Tibial nerve (tissue), 4 donors: ENCODE measurements at regions not wholly inside any gene's neighbourhood (a gene's known extent, or its start where the extent isn't known, plus 50 kb on each side); places are given as distances from the start of the nearest gene placed in this dataset.

ENCODE experiments used
- DNase-seq, 2 donors: peaks; one replicate each; pipeline ENCODE4 v3.0.0-alpha.2; 2019; ENCODE audit warnings: low spot score in 2 of 2
- H3K27ac ChIP-seq, 4 donors: fragments of 200-600 bp; sonication (generic) in 3 of 4; one replicate each; pipeline ENCODE4 v1.5.1; 2017 to 2019; ENCODE audit warnings: mild to moderate bottlenecking in 1 of 4
- H3K27me3 ChIP-seq, 2 donors: fragments of 200-600 bp; sonication (generic) in 1 of 2; one replicate each; pipeline versions ENCODE4 v1.5.1 to v1.6.0; 2017 to 2019
- H3K36me3 ChIP-seq, 3 donors: fragments of 200-600 bp; sonication (generic); one replicate each; pipeline ENCODE4 v1.5.1; 2018 to 2019
- H3K4me1 ChIP-seq, 4 donors: fragments of 200-600 bp; sonication (generic) in 3 of 4; one replicate each; pipeline ENCODE4 v1.5.1; 2017 to 2019
- H3K4me3 ChIP-seq, 4 donors: fragments of 200-600 bp; sonication (generic) in 3 of 4; one replicate each; pipeline ENCODE4 v1.5.1; 2017 to 2019; ENCODE audit warnings: mild to moderate bottlenecking in 1 of 4, moderate library complexity in 1 of 4
- H3K9me3 ChIP-seq, 4 donors: fragments of 200-600 bp; sonication (generic) in 3 of 4; one replicate each; pipeline ENCODE4 v1.5.1; 2017 to 2019
- EP300 ChIP-seq, 2 donors: sonication (generic); formaldehyde crosslinking; IDR thresholded peaks; one replicate each; pipeline ENCODE4 v1.6.1; 2017; ENCODE audit warnings: antibody characterized with exemption in 2 of 2, mild to moderate bottlenecking in 1 of 2
- POLR2A ChIP-seq, 2 donors: fragments of 450-650 bp; IDR thresholded peaks; one replicate each; pipeline ENCODE4 v1.6.1; 2017; ENCODE audit warnings: antibody characterized with exemption in 2 of 2, mild to moderate bottlenecking in 2 of 2, moderate library complexity in 2 of 2
- WGBS, 2 donors: methylation state at CpG; one replicate each; pipeline ENCODE4 v1.1.5; 2018; 5-methylcytosine and 5-hydroxymethylcytosine counted together
- TF ChIP-seq, protein P1 (sequence below), 5 experiments: fragments of 200-600 bp in 3 of 5; fragments of 450-650 bp in 2 of 5; sonication (generic) in 3 of 5; IDR thresholded peaks; one replicate each; pipeline ENCODE4 v1.5.1; 2016 to 2019; ENCODE audit warnings: antibody characterized with exemption in 5 of 5, mild to moderate bottlenecking in 3 of 5, moderate library complexity in 2 of 5

- no peak overlapping the region for H3K4me3 ChIP-seq
- TF ChIP-seq EP300 (IDR thresholded peaks at IDR 0.05) (no peak), POLR2A (IDR thresholded peaks at IDR 0.05) (no peak)
- TF ChIP-seq, protein P1, sequence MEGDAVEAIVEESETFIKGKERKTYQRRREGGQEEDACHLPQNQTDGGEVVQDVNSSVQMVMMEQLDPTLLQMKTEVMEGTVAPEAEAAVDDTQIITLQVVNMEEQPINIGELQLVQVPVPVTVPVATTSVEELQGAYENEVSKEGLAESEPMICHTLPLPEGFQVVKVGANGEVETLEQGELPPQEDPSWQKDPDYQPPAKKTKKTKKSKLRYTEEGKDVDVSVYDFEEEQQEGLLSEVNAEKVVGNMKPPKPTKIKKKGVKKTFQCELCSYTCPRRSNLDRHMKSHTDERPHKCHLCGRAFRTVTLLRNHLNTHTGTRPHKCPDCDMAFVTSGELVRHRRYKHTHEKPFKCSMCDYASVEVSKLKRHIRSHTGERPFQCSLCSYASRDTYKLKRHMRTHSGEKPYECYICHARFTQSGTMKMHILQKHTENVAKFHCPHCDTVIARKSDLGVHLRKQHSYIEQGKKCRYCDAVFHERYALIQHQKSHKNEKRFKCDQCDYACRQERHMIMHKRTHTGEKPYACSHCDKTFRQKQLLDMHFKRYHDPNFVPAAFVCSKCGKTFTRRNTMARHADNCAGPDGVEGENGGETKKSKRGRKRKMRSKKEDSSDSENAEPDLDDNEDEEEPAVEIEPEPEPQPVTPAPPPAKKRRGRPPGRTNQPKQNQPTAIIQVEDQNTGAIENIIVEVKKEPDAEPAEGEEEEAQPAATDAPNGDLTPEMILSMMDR (IDR thresholded peaks at IDR 0.05): no peak
- no peaks in the 10 kb centered on the region for H3K27me3 ChIP-seq
- peaks cover 0 to 7% (median 0%) of the 10 kb centered on the region in 4 donors for H3K9me3 ChIP-seq
- no peaks in the 10 kb centered on the region for H3K4me1 ChIP-seq
- no peak overlapping the region for H3K27ac ChIP-seq
- no peak for DNase-seq
- no peaks in the 10 kb centered on the region for H3K36me3 ChIP-seq
These were observed 310.0 kb upstream of the LRIG3 start for GRCh38 chr12:59230334-59230733.

- no peak overlapping the region for H3K27ac ChIP-seq
- no peaks in the 10 kb centered on the region for H3K9me3 ChIP-seq
- H3K36me3 ChIP-seq: no peaks in the 10 kb centered on the region
- H3K4me1 ChIP-seq: no peaks in the 10 kb centered on the region
- no peak for TF ChIP-seq POLR2A (IDR thresholded peaks at IDR 0.05)
- no peak for TF ChIP-seq EP300 (IDR thresholded peaks at IDR 0.05)
- TF ChIP-seq, protein P1 (IDR thresholded peaks at IDR 0.05): no peak
- H3K4me3 ChIP-seq: no peak overlapping the region
- DNase-seq: no peak
- 81% methylated on average over 1 of the region's 1 CpG for WGBS, 2 donors
- no peaks in the 10 kb centered on the region for H3K27me3 ChIP-seq
These were observed 298.8 kb upstream of the LRIG3 start for GRCh38 chr12:59219148-59219547.

- no peaks in the 10 kb centered on the region for H3K27me3 ChIP-seq
- H3K9me3 ChIP-seq: no peaks in the 10 kb centered on the region
- H3K27ac ChIP-seq: no peak overlapping the region
- no peak overlapping the region for H3K4me3 ChIP-seq
- 91 to 93% methylated on average over 1 of the region's 1 CpG for WGBS, 2 donors
- H3K4me1 ChIP-seq: no peaks in the 10 kb centered on the region
- H3K36me3 ChIP-seq: no peaks in the 10 kb centered on the region
- no peak for TF ChIP-seq EP300 (IDR thresholded peaks at IDR 0.05)
- no peak for TF ChIP-seq POLR2A (IDR thresholded peaks at IDR 0.05)
- TF ChIP-seq, protein P1 (IDR thresholded peaks at IDR 0.05): no peak
- DNase-seq: no peak
These were observed 276.7 kb upstream of the LRIG3 start for GRCh38 chr12:59196989-59197388.

GRCh38 chr12:59194794-59195193, 274.5 kb upstream of the LRIG3 start:
- Histone ChIP-seq H3K4me3 (no peak overlapping the region), H3K36me3 (no peaks in the 10 kb centered on the region), H3K4me1 (no peaks in the 10 kb centered on the region), H3K27me3 (no peaks in the 10 kb centered on the region), H3K27ac (no peak overlapping the region), H3K9me3 (no peaks in the 10 kb centered on the region)
- DNase-seq: no peak
- TF ChIP-seq EP300 (IDR thresholded peaks at IDR 0.05): no peak
- TF ChIP-seq, protein P1 (IDR thresholded peaks at IDR 0.05): no peak
- TF ChIP-seq POLR2A (IDR thresholded peaks at IDR 0.05): no peak
- 68 to 89% methylated on average over 2 of the region's 2 CpGs for WGBS, 2 donors

- Histone ChIP-seq H3K36me3 (no peaks in the 10 kb centered on the region), H3K27ac (no peak overlapping the region), H3K4me3 (no peak overlapping the region), H3K9me3 (no peaks in the 10 kb centered on the region), H3K4me1 (no peaks in the 10 kb centered on the region), H3K27me3 (no peaks in the 10 kb centered on the region)
- 77 to 96% methylated on average over 1 of the region's 1 CpG for WGBS, 2 donors
- TF ChIP-seq EP300 (IDR thresholded peaks at IDR 0.05) (no peak), POLR2A (IDR thresholded peaks at IDR 0.05) (no peak)
- TF ChIP-seq, protein P1 (IDR thresholded peaks at IDR 0.05): no peak
- no peak for DNase-seq
These were observed 273.3 kb upstream of the LRIG3 start for GRCh38 chr12:59193476-59194050.
